AG04449 (cell line): ENCODE measurements at regions not wholly inside any gene's neighbourhood (a gene's known extent, or its start where the extent isn't known, plus 50 kb on each side); places are given as distances from the start of the nearest gene placed in this dataset.

Source experiments
- CTCF ChIA-PET: fragments of 350-600 bp; formaldehyde crosslinking; extraction: SDS; loops from one replicate; lab custom pipeline; 2021; ENCODE audit warnings: antibody characterized with exemption; lab: Yijun Ruan, JAX
- POLR2A ChIA-PET: fragments of 400-600, 350-600 bp; formaldehyde crosslinking; extraction: SDS; loops from one replicate; lab custom pipeline; 2020; ENCODE audit warnings: antibody characterized with exemption, inconsistent platforms; lab: Yijun Ruan, JAX
- DNase-seq: peaks from one replicate; pipeline ENCODE4 v3.0.0-alpha.2; 2010; ENCODE audit warnings: low read depth, low spot score
- H3K4me3 ChIP-seq: 2 replicates; pipeline ENCODE4 v1.5.1; 2011; ENCODE audit warnings: low read depth, mild to moderate bottlenecking, control low read depth, low read length
- CTCF ChIP-seq: IDR thresholded peaks from one replicate; pipeline ENCODE4 v1.5.1; 2011; ENCODE audit warnings: mild to moderate bottlenecking, moderate library complexity, low read length, control low read depth, inconsistent platforms; ENCODE audit not compliant: insufficient read depth; ENCODE audit errors: missing control alignments

- H3K4me3 ChIP-seq: no peak overlapping the region
- CTCF ChIA-PET: interaction anchor here (0.7 to 6.9 kb wide), 21 partner anchors 8 to 1474 kb away, joined by 3 to 117 read pairs (median 4); partner anchors contain the start of gene SOX2
- no peak for DNase-seq
- TF ChIP-seq CTCF: no peak
- POLR2A ChIA-PET: no interaction called here
These were observed 109.4 kb upstream of the ATP11B start for GRCh38 chr3:182683858-182684257.

- DNase-seq: no peak
- no peak overlapping the region for H3K4me3 ChIP-seq
- no peak for TF ChIP-seq CTCF
- ChIA-PET POLR2A (no interaction called here), CTCF (interaction anchor here (0.8 to 6.9 kb wide), 8 partner anchors 9 to 985 kb away, joined by 3 to 117 read pairs (median 4); no protein-coding TSS in a partner anchor)
These were observed 107.0 kb upstream of the ATP11B start for GRCh38 chr3:182686033-182686886.

- TF ChIP-seq CTCF: no peak
- no peak overlapping the region for H3K4me3 ChIP-seq
- no peak for DNase-seq
- POLR2A ChIA-PET: no interaction called here
- CTCF ChIA-PET: no interaction called here
These were observed 103.1 kb upstream of the ATP11B start for GRCh38 chr3:182690172-182690571.

- no peak for TF ChIP-seq CTCF
These were observed 101.3 kb upstream of the ATP11B start for GRCh38 chr3:182692021-182692420.

GRCh38 chr3:182692695-182693094 is 100.6 kb upstream of the ATP11B start:
- H3K4me3 ChIP-seq: no peak overlapping the region
- no peak for DNase-seq
- TF ChIP-seq CTCF: no peak
- ChIA-PET CTCF (interaction anchor here (0.7 kb wide), 1 partner anchor 9 kb away, joined by 3 read pairs; no protein-coding TSS in a partner anchor), POLR2A (no interaction called here)

More at GRCh38 chr3:182692021-182692420, 101.3 kb upstream of the ATP11B start:
- no peak for DNase-seq
- ChIA-PET CTCF (interaction anchor here (0.7 kb wide), 1 partner anchor 9 kb away, joined by 3 read pairs; no protein-coding TSS in a partner anchor), POLR2A (no interaction called here)
- no peak overlapping the region for H3K4me3 ChIP-seq

- no peak for DNase-seq
- POLR2A ChIA-PET: no interaction called here
- CTCF ChIA-PET: interaction anchor here (1.1 kb wide), 1 partner anchor 10 kb away, joined by 3 read pairs; no protein-coding TSS in a partner anchor
- H3K4me3 ChIP-seq: no peak overlapping the region
- no peak for TF ChIP-seq CTCF
These were observed 99.6 kb upstream of the ATP11B start for GRCh38 chr3:182693723-182694122.
